ENCODE measurements at regions not wholly inside any gene's neighbourhood (a gene's known extent, or its start where the extent isn't known, plus 50 kb on each side); places are given as distances from the start of the nearest gene placed in this dataset.

DNA sequence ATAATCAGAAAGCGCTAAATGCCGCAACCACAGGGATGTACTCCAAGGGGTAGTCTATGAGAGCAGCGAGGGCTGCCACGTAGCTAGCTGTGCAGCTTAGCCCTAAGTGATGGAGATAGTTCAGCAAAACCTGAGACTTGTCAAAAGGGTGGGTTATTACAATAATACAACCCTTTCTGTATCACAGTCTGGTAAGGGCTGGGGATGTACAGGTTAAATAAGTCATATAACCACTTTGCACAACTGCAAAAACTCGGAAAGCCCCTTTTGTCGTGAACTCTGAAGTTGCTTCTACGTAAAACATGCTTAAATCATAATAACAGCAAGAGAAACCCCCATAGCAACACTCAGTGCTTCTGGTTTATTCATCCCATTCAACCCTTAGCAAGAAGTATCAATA, 598.8 kb downstream of the SUCLG1 start:
- no peak for TF ChIP-seq EZH2phosphoT487 (IDR thresholded peaks at IDR 0.05; ENCODE audit: low read depth, severe bottlenecking, unreplicated experiment)
- TF ChIP-seq, protein P1, sequence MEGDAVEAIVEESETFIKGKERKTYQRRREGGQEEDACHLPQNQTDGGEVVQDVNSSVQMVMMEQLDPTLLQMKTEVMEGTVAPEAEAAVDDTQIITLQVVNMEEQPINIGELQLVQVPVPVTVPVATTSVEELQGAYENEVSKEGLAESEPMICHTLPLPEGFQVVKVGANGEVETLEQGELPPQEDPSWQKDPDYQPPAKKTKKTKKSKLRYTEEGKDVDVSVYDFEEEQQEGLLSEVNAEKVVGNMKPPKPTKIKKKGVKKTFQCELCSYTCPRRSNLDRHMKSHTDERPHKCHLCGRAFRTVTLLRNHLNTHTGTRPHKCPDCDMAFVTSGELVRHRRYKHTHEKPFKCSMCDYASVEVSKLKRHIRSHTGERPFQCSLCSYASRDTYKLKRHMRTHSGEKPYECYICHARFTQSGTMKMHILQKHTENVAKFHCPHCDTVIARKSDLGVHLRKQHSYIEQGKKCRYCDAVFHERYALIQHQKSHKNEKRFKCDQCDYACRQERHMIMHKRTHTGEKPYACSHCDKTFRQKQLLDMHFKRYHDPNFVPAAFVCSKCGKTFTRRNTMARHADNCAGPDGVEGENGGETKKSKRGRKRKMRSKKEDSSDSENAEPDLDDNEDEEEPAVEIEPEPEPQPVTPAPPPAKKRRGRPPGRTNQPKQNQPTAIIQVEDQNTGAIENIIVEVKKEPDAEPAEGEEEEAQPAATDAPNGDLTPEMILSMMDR (IDR thresholded peaks at IDR 0.05; ENCODE audit: poor library complexity): no peak
